Kidney epithelial cell (primary cell): ENCODE measurements at regions not wholly inside any gene's neighbourhood (a gene's known extent, or its start where the extent isn't known, plus 50 kb on each side); places are given as distances from the start of the nearest gene placed in this dataset.

ENCODE experiments used
- DNase-seq: peaks from one replicate; pipeline ENCODE4 v3.0.0-alpha.2; 2010; ENCODE audit warnings: low read depth
- H3K27me3 ChIP-seq: 2 replicates; pipeline ENCODE4 v1.6.0; 2011; ENCODE audit warnings: low read length; ENCODE audit not compliant: control insufficient read depth, insufficient read depth
- H3K36me3 ChIP-seq: 2 replicates; pipeline ENCODE4 v1.5.1; 2011; ENCODE audit warnings: low read length; ENCODE audit not compliant: control insufficient read depth, insufficient read depth
- H3K4me3 ChIP-seq: 2 replicates; pipeline ENCODE4 v1.5.1; 2011; ENCODE audit warnings: low read depth, mild to moderate bottlenecking, control low read depth, low read length
- TF ChIP-seq, protein P1 (sequence below): IDR thresholded peaks from 2 replicates; pipeline ENCODE4 v1.5.1; 2011; ENCODE audit warnings: mild to moderate bottlenecking, moderate library complexity, low read length, control low read depth, inconsistent platforms; ENCODE audit not compliant: insufficient read depth, poor library complexity, severe bottlenecking

DNA sequence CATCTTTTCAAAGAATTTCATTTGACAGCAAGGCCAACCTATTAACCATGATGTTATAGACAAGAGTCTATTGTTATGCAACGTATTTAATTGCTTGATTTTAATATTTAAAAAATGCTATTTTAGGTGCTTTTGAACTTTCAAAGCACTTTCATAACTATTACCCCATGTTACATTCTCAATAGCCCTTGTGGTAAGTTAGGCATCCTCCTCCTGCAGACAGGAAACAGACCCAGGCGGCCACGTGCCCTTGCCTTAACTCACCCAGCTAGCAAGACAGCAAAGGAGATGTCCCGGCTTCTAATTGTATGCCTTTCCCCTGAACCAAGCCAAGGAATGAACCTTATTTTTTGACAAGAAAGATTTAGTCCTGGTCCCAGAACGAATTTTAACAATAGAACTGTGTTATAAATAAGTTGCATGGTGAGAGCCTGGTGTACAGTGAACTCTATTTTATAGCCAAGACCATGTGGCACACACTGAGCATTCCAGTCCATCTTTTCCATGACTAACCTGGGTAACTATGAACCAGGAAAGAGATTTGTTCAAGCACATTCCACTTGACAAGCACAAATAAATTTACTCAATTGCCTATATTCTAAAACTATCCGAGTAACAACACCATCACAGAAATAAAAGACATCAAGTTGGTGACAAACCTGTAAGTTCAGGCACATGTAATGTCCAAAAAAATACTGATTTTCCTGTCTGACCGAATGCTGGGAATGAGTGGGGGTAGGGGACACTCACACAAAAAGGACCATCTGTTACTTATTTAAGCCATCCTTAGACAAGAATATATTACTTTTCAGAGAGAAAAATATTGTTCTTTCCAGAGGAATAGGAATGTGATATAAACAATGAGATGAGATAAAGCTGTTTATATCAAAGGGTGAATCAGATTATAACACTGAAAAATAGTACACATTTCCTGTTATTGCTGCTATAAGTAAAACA is 163.0 kb downstream of the EFNB2 start:
- no peaks in the 10 kb centered on the region for H3K27me3 ChIP-seq
- TF ChIP-seq, protein P1, sequence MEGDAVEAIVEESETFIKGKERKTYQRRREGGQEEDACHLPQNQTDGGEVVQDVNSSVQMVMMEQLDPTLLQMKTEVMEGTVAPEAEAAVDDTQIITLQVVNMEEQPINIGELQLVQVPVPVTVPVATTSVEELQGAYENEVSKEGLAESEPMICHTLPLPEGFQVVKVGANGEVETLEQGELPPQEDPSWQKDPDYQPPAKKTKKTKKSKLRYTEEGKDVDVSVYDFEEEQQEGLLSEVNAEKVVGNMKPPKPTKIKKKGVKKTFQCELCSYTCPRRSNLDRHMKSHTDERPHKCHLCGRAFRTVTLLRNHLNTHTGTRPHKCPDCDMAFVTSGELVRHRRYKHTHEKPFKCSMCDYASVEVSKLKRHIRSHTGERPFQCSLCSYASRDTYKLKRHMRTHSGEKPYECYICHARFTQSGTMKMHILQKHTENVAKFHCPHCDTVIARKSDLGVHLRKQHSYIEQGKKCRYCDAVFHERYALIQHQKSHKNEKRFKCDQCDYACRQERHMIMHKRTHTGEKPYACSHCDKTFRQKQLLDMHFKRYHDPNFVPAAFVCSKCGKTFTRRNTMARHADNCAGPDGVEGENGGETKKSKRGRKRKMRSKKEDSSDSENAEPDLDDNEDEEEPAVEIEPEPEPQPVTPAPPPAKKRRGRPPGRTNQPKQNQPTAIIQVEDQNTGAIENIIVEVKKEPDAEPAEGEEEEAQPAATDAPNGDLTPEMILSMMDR, result no peak
- H3K4me3 ChIP-seq, result no peak overlapping the region
- DNase-seq, result no peak
- H3K36me3 ChIP-seq, result no peaks in the 10 kb centered on the region

DNA sequence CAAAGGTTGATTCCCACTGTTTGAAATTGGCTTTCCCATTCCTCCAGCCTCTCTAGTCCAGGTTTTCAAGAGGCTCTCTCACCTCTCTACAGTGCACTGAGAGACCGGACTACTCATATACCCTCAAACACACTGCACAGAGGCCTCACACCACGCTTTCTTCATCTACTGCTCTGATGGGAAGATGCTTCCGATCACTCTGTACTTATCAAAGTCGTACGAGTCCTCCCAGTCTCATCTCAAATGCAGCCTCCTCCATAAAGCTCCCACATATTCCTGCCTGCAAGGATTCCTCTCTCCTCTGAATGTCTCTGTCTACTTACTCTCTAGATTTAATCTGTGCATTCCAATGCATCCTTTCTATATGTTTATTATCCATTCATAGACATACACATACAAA is 164.4 kb downstream of the EFNB2 start:
- TF ChIP-seq, protein P1, result no peak
- no peak for DNase-seq
- H3K36me3 ChIP-seq, result no peaks in the 10 kb centered on the region
- H3K4me3 ChIP-seq, result no peak overlapping the region
- no peaks in the 10 kb centered on the region for H3K27me3 ChIP-seq

DNA sequence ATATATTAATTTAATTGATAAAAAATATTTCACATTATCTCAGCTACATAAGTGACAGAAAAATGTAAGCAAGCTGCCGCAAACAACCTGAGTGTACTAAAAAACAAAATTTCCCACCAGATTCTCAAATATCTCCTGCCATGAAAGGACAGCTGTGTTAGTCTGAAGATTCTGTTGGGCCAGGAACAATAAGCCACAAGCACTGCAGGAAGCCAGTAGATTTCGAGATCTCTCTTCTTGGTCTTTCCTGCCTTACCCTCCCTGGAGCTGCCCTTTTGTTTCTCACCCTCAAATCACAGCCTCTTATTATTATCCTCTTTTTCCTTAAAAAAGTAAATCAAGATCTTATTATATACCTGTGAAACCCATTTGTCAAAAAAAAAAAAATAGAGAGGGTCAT is 165.6 kb downstream of the EFNB2 start:
- no peak for DNase-seq
- Histone ChIP-seq H3K4me3 (no peak overlapping the region), H3K36me3 (no peaks in the 10 kb centered on the region), H3K27me3 (no peaks in the 10 kb centered on the region)
- TF ChIP-seq, protein P1, result no peak

DNA sequence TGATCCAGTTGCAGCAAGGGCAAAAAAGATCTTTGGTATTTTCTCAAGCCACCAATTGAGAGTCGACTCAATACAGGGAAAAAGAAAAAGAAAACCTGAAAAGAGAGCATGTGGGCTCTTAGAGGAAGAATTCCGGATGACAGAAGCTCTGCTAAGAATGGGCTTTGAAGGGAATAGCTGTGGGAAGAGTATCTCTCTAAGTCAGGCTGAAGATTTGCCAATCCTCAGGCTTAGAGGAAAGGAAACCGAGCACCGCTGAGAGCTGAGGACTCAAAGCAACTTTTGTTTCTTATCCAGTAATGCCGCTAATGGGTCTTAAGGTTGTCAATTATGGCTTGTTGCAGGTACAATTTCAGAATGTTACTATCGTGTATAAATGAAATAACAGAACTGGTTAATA is 166.4 kb downstream of the EFNB2 start:
- Histone ChIP-seq H3K27me3 (no peaks in the 10 kb centered on the region), H3K4me3 (no peak overlapping the region), H3K36me3 (no peaks in the 10 kb centered on the region)
- TF ChIP-seq, protein P1, result no peak
- DNase-seq, result no peak

DNA sequence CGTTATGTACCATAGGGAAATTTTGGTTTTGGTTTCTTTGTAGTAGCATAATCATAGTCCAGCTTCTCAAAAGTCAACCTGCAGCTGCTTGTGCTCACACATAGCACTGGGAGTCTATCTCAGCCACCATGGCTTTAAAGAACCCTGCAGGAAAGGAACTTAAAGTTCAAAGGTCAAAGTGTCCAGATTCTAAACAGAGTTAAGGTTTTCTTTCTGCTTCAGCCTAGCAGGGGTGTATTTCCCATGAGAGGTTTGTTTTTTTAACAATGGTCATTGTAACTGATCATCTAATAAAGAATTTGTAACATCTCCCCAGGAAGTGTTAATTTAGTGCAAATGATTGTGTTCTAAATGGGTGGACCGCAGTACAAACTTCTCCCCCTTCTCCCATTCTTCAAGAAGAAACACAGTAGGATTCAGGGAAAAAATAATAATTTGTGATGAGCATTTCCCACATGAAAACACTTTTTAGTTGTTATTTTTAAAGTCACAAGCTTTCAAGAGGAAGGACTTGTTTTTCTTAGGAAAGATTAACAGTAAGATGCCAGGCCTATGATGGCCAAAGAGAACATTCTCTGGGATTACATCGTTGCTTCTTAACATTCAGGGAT is 168.0 kb downstream of the EFNB2 start:
- no peak overlapping the region for H3K4me3 ChIP-seq
- no peaks in the 10 kb centered on the region for H3K27me3 ChIP-seq
- TF ChIP-seq, protein P1, result no peak
- H3K36me3 ChIP-seq, result no peaks in the 10 kb centered on the region
- no peak for DNase-seq

DNA sequence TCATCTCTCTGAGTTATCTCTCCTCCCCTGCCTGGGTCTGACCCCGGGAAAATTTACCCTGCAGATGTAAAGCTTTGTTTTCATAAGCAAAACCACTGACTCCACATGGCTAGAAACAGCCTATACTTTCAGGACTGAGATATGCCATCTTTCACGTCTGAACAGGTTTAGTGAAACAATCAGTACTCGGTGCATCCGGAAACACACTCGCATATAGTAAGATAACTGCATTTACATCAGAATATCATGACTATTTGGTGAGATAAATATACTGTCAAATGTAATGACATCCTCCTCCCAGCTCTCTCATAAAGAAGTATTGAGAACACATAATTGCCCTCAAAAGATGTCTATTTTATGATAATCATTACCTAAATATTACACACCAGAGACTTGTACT is 172.8 kb downstream of the EFNB2 start:
- no peaks in the 10 kb centered on the region for H3K27me3 ChIP-seq
- no peak for DNase-seq
- TF ChIP-seq, protein P1, result no peak
- H3K36me3 ChIP-seq, result no peaks in the 10 kb centered on the region
- H3K4me3 ChIP-seq, result no peak overlapping the region
